ENCODE measurements at regions not wholly inside any gene's neighbourhood (a gene's known extent, or its start where the extent isn't known, plus 50 kb on each side); places are given as distances from the start of the nearest gene placed in this dataset.

GRCh38 chr18:24947521-24948305 is 404.3 kb downstream of the ZNF521 start:
- H3K9me3 ChIP-seq (ENCODE audit: control insufficient read depth in 2 of 2, low read length in 2 of 2): no peaks in the 10 kb centered on the region
- H3K4me3 ChIP-seq (ENCODE audit: low read length in 2 of 2): no peak overlapping the region
- no peaks in the 10 kb centered on the region for H3K36me3 ChIP-seq (ENCODE audit: control insufficient read depth in 2 of 2, insufficient read depth in 2 of 2, low read length in 2 of 2)
- no peaks in the 10 kb centered on the region for H3K27me3 ChIP-seq (ENCODE audit: control insufficient read depth in 2 of 2, insufficient read depth in 2 of 2, low read length in 2 of 2)
- H3K27ac ChIP-seq (ENCODE audit: low read depth in 2 of 2, low read length in 2 of 2): no peak overlapping the region
- no peak overlapping the region for H3K9ac ChIP-seq (ENCODE audit: low read depth in 1 of 2, low read length in 2 of 2)
- no peaks in the 10 kb centered on the region for H3K4me1 ChIP-seq (ENCODE audit: control insufficient read depth in 2 of 2, insufficient read depth in 2 of 2, low read length in 2 of 2)

- Histone ChIP-seq H3K27ac (ENCODE audit: low read depth in 2 of 2, low read length in 2 of 2) (no peak overlapping the region), H3K9me3 (ENCODE audit: control insufficient read depth in 2 of 2, low read length in 2 of 2) (no peaks in the 10 kb centered on the region), H3K9ac (ENCODE audit: low read depth in 1 of 2, low read length in 2 of 2) (no peak overlapping the region)
These were observed 402.1 kb downstream of the ZNF521 start for GRCh38 chr18:24949908-24950307.

GRCh38 chr18:24954341-24954740 is 397.6 kb downstream of the ZNF521 start:
- Histone ChIP-seq H3K9me3 (ENCODE audit: control insufficient read depth in 2 of 2, low read length in 2 of 2) (no peaks in the 10 kb centered on the region), H3K9ac (ENCODE audit: low read depth in 1 of 2, low read length in 2 of 2) (no peak overlapping the region), H3K27me3 (ENCODE audit: control insufficient read depth in 2 of 2, insufficient read depth in 2 of 2, low read length in 2 of 2) (no peaks in the 10 kb centered on the region), H3K4me3 (ENCODE audit: low read length in 2 of 2) (no peak overlapping the region), H3K36me3 (ENCODE audit: control insufficient read depth in 2 of 2, insufficient read depth in 2 of 2, low read length in 2 of 2) (no peaks in the 10 kb centered on the region), H3K27ac (ENCODE audit: low read depth in 2 of 2, low read length in 2 of 2) (no peak overlapping the region), H3K4me1 (ENCODE audit: control insufficient read depth in 2 of 2, insufficient read depth in 2 of 2, low read length in 2 of 2) (peaks cover 0 to 1% of the 10 kb centered on the region in 2 donors)

More at GRCh38 chr18:24949908-24950307, 402.1 kb downstream of the ZNF521 start:
- Histone ChIP-seq H3K4me1 (ENCODE audit: control insufficient read depth in 2 of 2, insufficient read depth in 2 of 2, low read length in 2 of 2) (no peaks in the 10 kb centered on the region), H3K27me3 (ENCODE audit: control insufficient read depth in 2 of 2, insufficient read depth in 2 of 2, low read length in 2 of 2) (no peaks in the 10 kb centered on the region), H3K4me3 (ENCODE audit: low read length in 2 of 2) (no peak overlapping the region), H3K36me3 (ENCODE audit: control insufficient read depth in 2 of 2, insufficient read depth in 2 of 2, low read length in 2 of 2) (no peaks in the 10 kb centered on the region)

- H3K9ac ChIP-seq (ENCODE audit: low read depth in 1 of 2, low read length in 2 of 2): no peak overlapping the region
- H3K4me1 ChIP-seq (ENCODE audit: control insufficient read depth in 2 of 2, insufficient read depth in 2 of 2, low read length in 2 of 2): peaks cover 0 to 2% of the 10 kb centered on the region in 2 donors
- H3K27me3 ChIP-seq (ENCODE audit: control insufficient read depth in 2 of 2, insufficient read depth in 2 of 2, low read length in 2 of 2): no peaks in the 10 kb centered on the region
- no peak overlapping the region for H3K4me3 ChIP-seq (ENCODE audit: low read length in 2 of 2)
- no peak overlapping the region for H3K27ac ChIP-seq (ENCODE audit: low read depth in 2 of 2, low read length in 2 of 2)
- H3K36me3 ChIP-seq (ENCODE audit: control insufficient read depth in 2 of 2, insufficient read depth in 2 of 2, low read length in 2 of 2): no peaks in the 10 kb centered on the region
- H3K9me3 ChIP-seq (ENCODE audit: control insufficient read depth in 2 of 2, low read length in 2 of 2): no peaks in the 10 kb centered on the region
These were observed 394.0 kb downstream of the ZNF521 start for GRCh38 chr18:24958001-24958400.

- Histone ChIP-seq H3K4me3 (ENCODE audit: low read length in 2 of 2) (no peak overlapping the region), H3K9me3 (ENCODE audit: control insufficient read depth in 2 of 2, low read length in 2 of 2) (no peaks in the 10 kb centered on the region), H3K36me3 (ENCODE audit: control insufficient read depth in 2 of 2, insufficient read depth in 2 of 2, low read length in 2 of 2) (no peaks in the 10 kb centered on the region)
These were observed 392.9 kb downstream of the ZNF521 start for GRCh38 chr18:24959051-24959476.

GRCh38 chr18:24964216-24964615 is 387.8 kb downstream of the ZNF521 start:
- Histone ChIP-seq H3K9ac (ENCODE audit: low read depth in 1 of 2, low read length in 2 of 2) (no peak overlapping the region), H3K9me3 (ENCODE audit: control insufficient read depth in 2 of 2, low read length in 2 of 2) (no peaks in the 10 kb centered on the region), H3K4me1 (ENCODE audit: control insufficient read depth in 2 of 2, insufficient read depth in 2 of 2, low read length in 2 of 2) (peaks cover 0 to 2% of the 10 kb centered on the region in 2 donors), H3K27me3 (ENCODE audit: control insufficient read depth in 2 of 2, insufficient read depth in 2 of 2, low read length in 2 of 2) (no peaks in the 10 kb centered on the region), H3K27ac (ENCODE audit: low read depth in 2 of 2, low read length in 2 of 2) (no peak overlapping the region), H3K36me3 (ENCODE audit: control insufficient read depth in 2 of 2, insufficient read depth in 2 of 2, low read length in 2 of 2) (no peaks in the 10 kb centered on the region), H3K4me3 (ENCODE audit: low read length in 2 of 2) (no peak overlapping the region)

More at GRCh38 chr18:24959051-24959476, 392.9 kb downstream of the ZNF521 start:
- Histone ChIP-seq H3K27ac (ENCODE audit: low read depth in 2 of 2, low read length in 2 of 2) (no peak overlapping the region), H3K9ac (ENCODE audit: low read depth in 1 of 2, low read length in 2 of 2) (no peak overlapping the region), H3K27me3 (ENCODE audit: control insufficient read depth in 2 of 2, insufficient read depth in 2 of 2, low read length in 2 of 2) (no peaks in the 10 kb centered on the region), H3K4me1 (ENCODE audit: control insufficient read depth in 2 of 2, insufficient read depth in 2 of 2, low read length in 2 of 2) (peaks cover 0 to 2% of the 10 kb centered on the region in 2 donors)

GRCh38 chr18:24968238-24968775 is 383.7 kb downstream of the ZNF521 start:
- H3K9ac ChIP-seq (ENCODE audit: low read depth in 1 of 2, low read length in 2 of 2): no peak overlapping the region
- H3K27me3 ChIP-seq (ENCODE audit: control insufficient read depth in 2 of 2, insufficient read depth in 2 of 2, low read length in 2 of 2): no peaks in the 10 kb centered on the region
- no peak overlapping the region for H3K4me3 ChIP-seq (ENCODE audit: low read length in 2 of 2)
- H3K4me1 ChIP-seq (ENCODE audit: control insufficient read depth in 2 of 2, insufficient read depth in 2 of 2, low read length in 2 of 2): no peaks in the 10 kb centered on the region
- no peaks in the 10 kb centered on the region for H3K36me3 ChIP-seq (ENCODE audit: control insufficient read depth in 2 of 2, insufficient read depth in 2 of 2, low read length in 2 of 2)
- no peaks in the 10 kb centered on the region for H3K9me3 ChIP-seq (ENCODE audit: control insufficient read depth in 2 of 2, low read length in 2 of 2)
- H3K27ac ChIP-seq (ENCODE audit: low read depth in 2 of 2, low read length in 2 of 2): no peak overlapping the region

GRCh38 chr18:24972577-24972976 is 379.4 kb downstream of the ZNF521 start:
- H3K36me3 ChIP-seq (ENCODE audit: control insufficient read depth in 2 of 2, insufficient read depth in 2 of 2, low read length in 2 of 2): no peaks in the 10 kb centered on the region
- H3K4me3 ChIP-seq (ENCODE audit: low read length in 2 of 2): no peak overlapping the region
- H3K9ac ChIP-seq (ENCODE audit: low read depth in 1 of 2, low read length in 2 of 2): no peak overlapping the region
- no peaks in the 10 kb centered on the region for H3K4me1 ChIP-seq (ENCODE audit: control insufficient read depth in 2 of 2, insufficient read depth in 2 of 2, low read length in 2 of 2)
- no peaks in the 10 kb centered on the region for H3K27me3 ChIP-seq (ENCODE audit: control insufficient read depth in 2 of 2, insufficient read depth in 2 of 2, low read length in 2 of 2)
- H3K27ac ChIP-seq (ENCODE audit: low read depth in 2 of 2, low read length in 2 of 2): no peak overlapping the region
- no peaks in the 10 kb centered on the region for H3K9me3 ChIP-seq (ENCODE audit: control insufficient read depth in 2 of 2, low read length in 2 of 2)

- Histone ChIP-seq H3K36me3 (ENCODE audit: control insufficient read depth in 2 of 2, insufficient read depth in 2 of 2, low read length in 2 of 2) (no peaks in the 10 kb centered on the region), H3K4me1 (ENCODE audit: control insufficient read depth in 2 of 2, insufficient read depth in 2 of 2, low read length in 2 of 2) (no peaks in the 10 kb centered on the region), H3K27me3 (ENCODE audit: control insufficient read depth in 2 of 2, insufficient read depth in 2 of 2, low read length in 2 of 2) (no peaks in the 10 kb centered on the region)
These were observed 377.5 kb downstream of the ZNF521 start for GRCh38 chr18:24974431-24974830.

GRCh38 chr18:24975496-24976372 is 376.2 kb downstream of the ZNF521 start:
- no peaks in the 10 kb centered on the region for H3K9me3 ChIP-seq (ENCODE audit: control insufficient read depth in 2 of 2, low read length in 2 of 2)
- no peaks in the 10 kb centered on the region for H3K36me3 ChIP-seq (ENCODE audit: control insufficient read depth in 2 of 2, insufficient read depth in 2 of 2, low read length in 2 of 2)
- H3K27me3 ChIP-seq (ENCODE audit: control insufficient read depth in 2 of 2, insufficient read depth in 2 of 2, low read length in 2 of 2): no peaks in the 10 kb centered on the region
- no peak overlapping the region for H3K27ac ChIP-seq (ENCODE audit: low read depth in 2 of 2, low read length in 2 of 2)
- H3K4me1 ChIP-seq (ENCODE audit: control insufficient read depth in 2 of 2, insufficient read depth in 2 of 2, low read length in 2 of 2): no peaks in the 10 kb centered on the region
- no peak overlapping the region for H3K4me3 ChIP-seq (ENCODE audit: low read length in 2 of 2)
- no peak overlapping the region for H3K9ac ChIP-seq (ENCODE audit: low read depth in 1 of 2, low read length in 2 of 2)

More at GRCh38 chr18:24974431-24974830, 377.5 kb downstream of the ZNF521 start:
- Histone ChIP-seq H3K4me3 (ENCODE audit: low read length in 2 of 2) (no peak overlapping the region), H3K9me3 (ENCODE audit: control insufficient read depth in 2 of 2, low read length in 2 of 2) (no peaks in the 10 kb centered on the region), H3K27ac (ENCODE audit: low read depth in 2 of 2, low read length in 2 of 2) (no peak overlapping the region), H3K9ac (ENCODE audit: low read depth in 1 of 2, low read length in 2 of 2) (no peak overlapping the region)
